ENCODE measurements at regions not wholly inside any gene's neighbourhood (a gene's known extent, or its start where the extent isn't known, plus 50 kb on each side); places are given as distances from the start of the nearest gene placed in this dataset.

- TF ChIP-seq CTCF (IDR thresholded peaks at IDR 0.05; ENCODE audit: low read depth, low read length, poor library complexity, severe bottlenecking) (no peak), EZH2phosphoT487 (IDR thresholded peaks at IDR 0.05; ENCODE audit: borderline replicate concordance, low read length) (no peak)
Measured at GRCh38 chr13:61084988-61085387, 330.7 kb downstream of the PCDH20 start.

Measured in DOHH2 (cell line).